HEK293 (cell line): ENCODE measurements at regions not wholly inside any gene's neighbourhood (a gene's known extent, or its start where the extent isn't known, plus 50 kb on each side); places are given as distances from the start of the nearest gene placed in this dataset.

Experiments used
- BCL11A ChIP-seq: fragments of 450-650 bp; formaldehyde crosslinking; IDR thresholded peaks from 2 replicates; pipeline ENCODE4 v1.5.1; 2016; ENCODE audit warnings: low read depth, missing biosample characterization, missing genetic modification characterization
- KLF9 ChIP-seq: fragments of 450-650 bp; formaldehyde crosslinking; IDR thresholded peaks from 2 replicates; pipeline ENCODE4 v1.5.1; 2016; ENCODE audit warnings: missing biosample characterization, missing genetic modification characterization, low read depth
- SP2 ChIP-seq: fragments of 450-650 bp; formaldehyde crosslinking; IDR thresholded peaks from 2 replicates; pipeline ENCODE4 v1.5.1; 2016; ENCODE audit warnings: missing biosample characterization, missing genetic modification characterization
- ZBTB44 ChIP-seq: fragments of 450-650 bp; IDR thresholded peaks from 2 replicates; pipeline ENCODE4 v1.5.1; 2018; ENCODE audit warnings: missing biosample characterization, mild to moderate bottlenecking, missing genetic modification characterization
- ZNF292 ChIP-seq: fragments of 450-650 bp; formaldehyde crosslinking; IDR thresholded peaks from 2 replicates; pipeline ENCODE4 v1.5.1; 2016; ENCODE audit warnings: low read depth, missing biosample characterization, missing genetic modification characterization, borderline replicate concordance
- ZNF530 ChIP-seq: fragments of 450-650 bp; formaldehyde crosslinking; IDR thresholded peaks from 2 replicates; pipeline ENCODE4 v1.5.1; 2016; ENCODE audit warnings: low read depth, missing biosample characterization, missing genetic modification characterization
- ZNF548 ChIP-seq: fragments of 450-650 bp; formaldehyde crosslinking; IDR thresholded peaks from 2 replicates; pipeline ENCODE4 v1.5.1; 2016; ENCODE audit warnings: missing biosample characterization, missing genetic modification characterization
- ZNF707 ChIP-seq: fragments of 450-650 bp; formaldehyde crosslinking; IDR thresholded peaks from 2 replicates; pipeline ENCODE4 v1.5.1; 2016; ENCODE audit warnings: missing biosample characterization, missing genetic modification characterization
- TF ChIP-seq, protein P1 (sequence below): fragments of 450-650 bp; formaldehyde crosslinking; IDR thresholded peaks from 2 replicates; pipeline ENCODE4 v1.5.1; 2016; ENCODE audit warnings: missing biosample characterization, missing genetic modification characterization

DNA sequence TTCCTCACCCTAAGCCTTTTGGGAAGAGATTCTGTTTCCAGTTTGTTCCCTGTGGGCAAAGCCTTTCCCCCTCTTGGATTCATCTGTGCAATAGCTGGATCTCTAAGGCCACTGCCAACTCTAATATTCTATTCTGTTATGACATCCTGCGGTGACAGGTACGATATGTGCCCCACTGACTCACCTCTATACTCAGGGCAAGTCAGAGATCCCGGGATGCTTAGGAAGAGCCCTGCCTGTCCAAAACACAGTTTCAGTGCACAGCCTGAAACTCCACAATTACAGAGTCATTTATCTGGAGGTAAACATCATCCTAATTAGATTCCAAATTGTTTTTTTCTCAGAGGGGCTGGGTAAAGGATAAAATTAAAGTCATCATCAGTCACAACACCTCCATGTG lies 190.2 kb downstream of the TFCP2L1 start:
- TF ChIP-seq, protein P1, sequence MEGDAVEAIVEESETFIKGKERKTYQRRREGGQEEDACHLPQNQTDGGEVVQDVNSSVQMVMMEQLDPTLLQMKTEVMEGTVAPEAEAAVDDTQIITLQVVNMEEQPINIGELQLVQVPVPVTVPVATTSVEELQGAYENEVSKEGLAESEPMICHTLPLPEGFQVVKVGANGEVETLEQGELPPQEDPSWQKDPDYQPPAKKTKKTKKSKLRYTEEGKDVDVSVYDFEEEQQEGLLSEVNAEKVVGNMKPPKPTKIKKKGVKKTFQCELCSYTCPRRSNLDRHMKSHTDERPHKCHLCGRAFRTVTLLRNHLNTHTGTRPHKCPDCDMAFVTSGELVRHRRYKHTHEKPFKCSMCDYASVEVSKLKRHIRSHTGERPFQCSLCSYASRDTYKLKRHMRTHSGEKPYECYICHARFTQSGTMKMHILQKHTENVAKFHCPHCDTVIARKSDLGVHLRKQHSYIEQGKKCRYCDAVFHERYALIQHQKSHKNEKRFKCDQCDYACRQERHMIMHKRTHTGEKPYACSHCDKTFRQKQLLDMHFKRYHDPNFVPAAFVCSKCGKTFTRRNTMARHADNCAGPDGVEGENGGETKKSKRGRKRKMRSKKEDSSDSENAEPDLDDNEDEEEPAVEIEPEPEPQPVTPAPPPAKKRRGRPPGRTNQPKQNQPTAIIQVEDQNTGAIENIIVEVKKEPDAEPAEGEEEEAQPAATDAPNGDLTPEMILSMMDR (tag by site-specific recombination) = no peak
- TF ChIP-seq ZNF530 (tag by site-specific recombination) = no peak
- TF ChIP-seq ZNF707 (tag by site-specific recombination) = no peak
- no peak for TF ChIP-seq BCL11A (tag by site-specific recombination)
- no peak for TF ChIP-seq SP2
- no peak for TF ChIP-seq ZBTB44
- TF ChIP-seq KLF9 (tag by site-specific recombination) = no peak
- no peak for TF ChIP-seq ZNF548 (tag by site-specific recombination)
- TF ChIP-seq ZNF292 (tag by site-specific recombination) = no peak
